ENCODE measurements at regions not wholly inside any gene's neighbourhood (a gene's known extent, or its start where the extent isn't known, plus 50 kb on each side); places are given as distances from the start of the nearest gene placed in this dataset.

GRCh38 chr5:119991625-119992024 is 362.3 kb downstream of the FAM170A start:
- no peak for ATAC-seq

More at GRCh38 chr5:119991625-119992024, 362.3 kb downstream of the FAM170A start:
- Histone ChIP-seq H3K9me1 (ENCODE audit: control insufficient read depth, insufficient read depth, low read length) (no peaks in the 10 kb centered on the region), H3K27me3 (ENCODE audit: control insufficient read depth in 2 of 2, insufficient read depth in 2 of 2, low read length in 2 of 2) (no peaks in the 10 kb centered on the region), H3K9me3 (replicated peaks; ENCODE audit: control insufficient read depth, insufficient read depth, low read depth, low read length) (no peaks in the 10 kb centered on the region), H3K36me3 (ENCODE audit: control insufficient read depth, insufficient read depth, low read length) (no peaks in the 10 kb centered on the region), H3K4me3 (no peak overlapping the region), H3K4me1 (replicated peaks in 1 of 2; ENCODE audit: control insufficient read depth in 2 of 2, insufficient read depth in 2 of 2, low read length in 2 of 2) (no peaks in the 10 kb centered on the region), H3K79me2 (ENCODE audit: control insufficient read depth, insufficient read depth, low read length) (no peaks in the 10 kb centered on the region), H4K20me1 (replicated peaks; ENCODE audit: control insufficient read depth, insufficient read depth, low read length) (no peaks in the 10 kb centered on the region), H2AFZ (ENCODE audit: low read depth, low read length) (no peak overlapping the region), H3K27ac (ENCODE audit: extremely low read depth, low read depth, low read length) (no peak overlapping the region), H3K4me2 (ENCODE audit: insufficient read depth, low read length) (no peak overlapping the region), H3K9ac (ENCODE audit: insufficient read depth in 1 of 2, low read depth in 2 of 2, low read length in 2 of 2) (no peak overlapping the region)
- BruUV-seq (replicated peaks) = no TSS peak
- FAIRE-seq (no peak), DNase-seq (ENCODE audit: extremely low read depth in 1 of 4, low spot score in 3 of 4) (no peak)
- TF ChIP-seq CTCF (IDR thresholded peaks at IDR 0.05 in 2 of 3, conservative IDR thresholded peaks at IDR 0.05 in 1 of 3; ENCODE audit: insufficient read depth in 2 of 3, low read depth in 1 of 3, low read length in 3 of 3) (no peak), PYGO2 (tag; IDR thresholded peaks at IDR 0.05) (no peak), MCM2 (IDR thresholded peaks at IDR 0.05; ENCODE audit: low read depth) (no peak), SNRNP70 (optimal IDR thresholded peaks at IDR 0.05; ENCODE audit: low read depth, low read length) (no peak), MLX (CRISPR knock-in tag; conservative IDR thresholded peaks at IDR 0.05) (no peak), MAFG (tag; conservative IDR thresholded peaks at IDR 0.05) (no peak), RBM39 (optimal IDR thresholded peaks at IDR 0.05; ENCODE audit: low read depth, low read length) (no peak), ZNF232 (CRISPR knock-in tag; IDR thresholded peaks at IDR 0.05) (no peak), POLR3A (IDR thresholded peaks at IDR 0.05; ENCODE audit: borderline replicate concordance, extremely low read depth, insufficient read depth, insufficient read length) (no peak), ZSCAN32 (CRISPR knock-in tag; IDR thresholded peaks at IDR 0.05) (no peak), SP2 (IDR thresholded peaks at IDR 0.05; ENCODE audit: extremely low read depth, low read depth, low read length, poor library complexity, severe bottlenecking) (no peak), PTBP1 (IDR thresholded peaks at IDR 0.05; ENCODE audit: low read depth, low read length) (no peak), DACH1 (IDR thresholded peaks at IDR 0.05; ENCODE audit: partially characterized antibody) (no peak), ZNF316 (IDR thresholded peaks at IDR 0.05) (no peak)
- CTCF ChIA-PET (ENCODE audit: low intra/inter-chr PET ratio) = no interaction called here
- in situ Hi-C loops (cut with MboI) (no loop called here), intact Hi-C loops (cut with micrococcal nuclease) (no loop called here)
- POLR2A ChIA-PET = no interaction called here
- 4% methylated on average over 3 of the region's 3 CpGs for WGBS (ENCODE audit: insufficient coverage, low coverage, missing lambda C conversion rate)

Measured in K562 (cell line).